Liver (tissue), 8 donors: ENCODE measurements at regions not wholly inside any gene's neighbourhood (a gene's known extent, or its start where the extent isn't known, plus 50 kb on each side); places are given as distances from the start of the nearest gene placed in this dataset.

ENCODE experiments used
- DNase-seq: peaks from one replicate; pipeline ENCODE4 v3.0.0-alpha.2; 2017; ENCODE audit warnings: low spot score
- H3K27ac ChIP-seq, 2 donors: one replicate each; pipeline ENCODE4 v1.7.0; 2013; ENCODE audit warnings: inconsistent platforms in 2 of 2, low read length in 2 of 2, control low read depth in 1 of 2, low read depth in 1 of 2, mild to moderate bottlenecking in 1 of 2
- H3K27me3 ChIP-seq, 4 donors: one replicate each; pipeline versions ENCODE4 v1.6.1 to v1.7.0; 2013; ENCODE audit warnings: low read length in 3 of 4, inconsistent platforms in 1 of 4, mild to moderate bottlenecking in 1 of 4, moderate library complexity in 1 of 4; ENCODE audit not compliant: control insufficient read depth in 4 of 4, insufficient read depth in 4 of 4
- H3K36me3 ChIP-seq, 4 donors: one replicate each; pipeline versions ENCODE4 v1.6.1 to v1.7.0; 2013; ENCODE audit warnings: low read length in 3 of 4, mild to moderate bottlenecking in 3 of 4, low read depth in 1 of 4, moderate library complexity in 1 of 4; ENCODE audit not compliant: control insufficient read depth in 4 of 4, insufficient read depth in 3 of 4
- H3K4me1 ChIP-seq, 4 donors: one replicate each; pipeline versions ENCODE4 v1.6.1 to v1.7.0; 2013; ENCODE audit warnings: low read length in 3 of 4, mild to moderate bottlenecking in 3 of 4, moderate library complexity in 1 of 4; ENCODE audit not compliant: control insufficient read depth in 4 of 4, insufficient read depth in 4 of 4
- H3K4me3 ChIP-seq, 3 donors: one replicate each; pipeline versions ENCODE4 v1.6.1 to v1.7.0; 2013; ENCODE audit warnings: low read length in 3 of 3, control low read depth in 1 of 3, low read depth in 1 of 3, mild to moderate bottlenecking in 1 of 3
- H3K9ac ChIP-seq, 2 donors: one replicate each; pipeline ENCODE4 v1.7.0; 2013; ENCODE audit warnings: low read length in 2 of 2, mild to moderate bottlenecking in 2 of 2, moderate library complexity in 2 of 2, control low read depth in 1 of 2, low read depth in 1 of 2
- H3K9me3 ChIP-seq, 4 donors: one replicate each; pipeline versions ENCODE4 v1.6.1 to v1.7.0; 2013; ENCODE audit warnings: low read length in 3 of 4; ENCODE audit not compliant: control insufficient read depth in 4 of 4
- EGR1 ChIP-seq, 2 donors: IDR thresholded peaks; 2 replicates each; pipeline ENCODE4 v1.6.1; 2016 to 2018; ENCODE audit warnings: antibody characterized with exemption in 2 of 2, low read depth in 2 of 2
- FOXA2 ChIP-seq: IDR thresholded peaks from 2 replicates; pipeline ENCODE4 v1.6.1; 2016; ENCODE audit warnings: antibody characterized with exemption
- HNF4A ChIP-seq, 2 donors: conservative IDR thresholded peaks; 2 replicates each; pipeline ENCODE4 v1.6.1; 2016; ENCODE audit warnings: antibody characterized with exemption in 2 of 2, mild to moderate bottlenecking in 2 of 2
- RAD21 ChIP-seq, 2 donors: IDR thresholded peaks; 2 replicates each; pipeline ENCODE4 v1.6.1; 2016; ENCODE audit warnings: antibody characterized with exemption in 2 of 2, mild to moderate bottlenecking in 2 of 2
- REST ChIP-seq: IDR thresholded peaks from 2 replicates; pipeline ENCODE4 v1.6.1; 2016; ENCODE audit warnings: antibody characterized with exemption, mild to moderate bottlenecking
- RXRA ChIP-seq, 2 donors: IDR thresholded peaks; 2 replicates each; pipeline ENCODE4 v1.6.1; 2017 to 2018; ENCODE audit warnings: antibody characterized with exemption in 2 of 2, mild to moderate bottlenecking in 1 of 2
- SP1 ChIP-seq: IDR thresholded peaks from 2 replicates; pipeline ENCODE4 v1.6.1; 2018; ENCODE audit warnings: antibody characterized with exemption, mild to moderate bottlenecking
- ZBTB33 ChIP-seq: IDR thresholded peaks from 2 replicates; pipeline ENCODE4 v1.6.1; 2016; ENCODE audit warnings: antibody characterized with exemption
- WGBS: extraction: QIAGEN DNeasy Blood & Tissue Kit; methylation state at CpG from one replicate; pipeline ENCODE4 v1.1.7; 2013; 5-methylcytosine and 5-hydroxymethylcytosine counted together
- TF ChIP-seq, protein P1 (sequence below): fragments of 150-350 bp; IDR thresholded peaks from 2 replicates; pipeline ENCODE4 v1.5.1; 2017; ENCODE audit warnings: improper control_type of control experiment, low read depth, low read length; ENCODE audit not compliant: missing input control
- donor health status: healthy.
- donor health status: healthy.
- donor health status: healthy.
- donor health status: healthy.
- donor health status: healthy.

DNA sequence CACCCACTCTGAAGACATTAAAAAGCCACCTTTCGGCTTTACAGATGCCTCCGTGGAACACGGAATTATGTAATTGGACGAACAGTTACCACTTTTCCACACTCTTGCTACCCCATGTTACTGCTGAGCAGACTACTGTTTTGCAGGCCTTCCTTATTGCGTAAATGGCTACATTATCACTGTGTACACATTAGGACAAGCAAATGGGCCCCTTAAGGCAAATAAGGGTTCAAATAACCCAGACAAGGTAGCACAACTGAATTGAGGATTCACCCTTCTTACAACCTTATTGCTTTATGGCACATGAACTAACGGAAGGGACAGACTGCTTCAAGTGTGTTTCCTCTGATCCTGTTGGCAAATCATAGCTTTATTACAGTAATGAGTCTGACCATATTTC lies 832.2 kb upstream of the FANCL start:
- no peak for DNase-seq
- whole genome bisulfite sequencing = 67% methylated on average over 6 of the region's 6 CpGs

GRCh38 chr2:59068255-59068654 lies 827.1 kb upstream of the FANCL start:
- no peak overlapping the region for H3K9ac ChIP-seq
- 29% methylated on average over 2 of the region's 2 CpGs for WGBS

More for the DNA sequence above, 832.2 kb upstream of the FANCL start:
- TF ChIP-seq ZBTB33 (no peak), HNF4A (conservative IDR thresholded peaks at IDR 0.05) (no peak), RXRA (IDR thresholded peaks at IDR 0.05) (no peak), SP1 (no peak)
- TF ChIP-seq, protein P1, sequence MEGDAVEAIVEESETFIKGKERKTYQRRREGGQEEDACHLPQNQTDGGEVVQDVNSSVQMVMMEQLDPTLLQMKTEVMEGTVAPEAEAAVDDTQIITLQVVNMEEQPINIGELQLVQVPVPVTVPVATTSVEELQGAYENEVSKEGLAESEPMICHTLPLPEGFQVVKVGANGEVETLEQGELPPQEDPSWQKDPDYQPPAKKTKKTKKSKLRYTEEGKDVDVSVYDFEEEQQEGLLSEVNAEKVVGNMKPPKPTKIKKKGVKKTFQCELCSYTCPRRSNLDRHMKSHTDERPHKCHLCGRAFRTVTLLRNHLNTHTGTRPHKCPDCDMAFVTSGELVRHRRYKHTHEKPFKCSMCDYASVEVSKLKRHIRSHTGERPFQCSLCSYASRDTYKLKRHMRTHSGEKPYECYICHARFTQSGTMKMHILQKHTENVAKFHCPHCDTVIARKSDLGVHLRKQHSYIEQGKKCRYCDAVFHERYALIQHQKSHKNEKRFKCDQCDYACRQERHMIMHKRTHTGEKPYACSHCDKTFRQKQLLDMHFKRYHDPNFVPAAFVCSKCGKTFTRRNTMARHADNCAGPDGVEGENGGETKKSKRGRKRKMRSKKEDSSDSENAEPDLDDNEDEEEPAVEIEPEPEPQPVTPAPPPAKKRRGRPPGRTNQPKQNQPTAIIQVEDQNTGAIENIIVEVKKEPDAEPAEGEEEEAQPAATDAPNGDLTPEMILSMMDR = no peak
- no peak overlapping the region for H3K27ac ChIP-seq
- H3K27me3 ChIP-seq = no peaks in the 10 kb centered on the region
- H3K4me1 ChIP-seq = no peaks in the 10 kb centered on the region
- H3K9me3 ChIP-seq = no peaks in the 10 kb centered on the region
- no peak overlapping the region for H3K9ac ChIP-seq
- H3K36me3 ChIP-seq = no peaks in the 10 kb centered on the region
- H3K4me3 ChIP-seq = no peak overlapping the region

More at GRCh38 chr2:59068255-59068654, 827.1 kb upstream of the FANCL start:
- Histone ChIP-seq H3K36me3 (no peaks in the 10 kb centered on the region), H3K9me3 (no peaks in the 10 kb centered on the region), H3K27me3 (no peaks in the 10 kb centered on the region), H3K4me3 (no peak overlapping the region), H3K4me1 (no peaks in the 10 kb centered on the region), H3K27ac (no peak overlapping the region)
- no peak for DNase-seq
- no peak for TF ChIP-seq RAD21 (IDR thresholded peaks at IDR 0.05)
- TF ChIP-seq HNF4A (conservative IDR thresholded peaks at IDR 0.05) = no peak
- TF ChIP-seq EGR1 (IDR thresholded peaks at IDR 0.05; ENCODE audit: low read depth in 2 of 2) = no peak
- TF ChIP-seq FOXA2 = no peak
- TF ChIP-seq REST = no peak
- TF ChIP-seq ZBTB33 = no peak
